Ishikawa (cell line): ENCODE measurements at regions not wholly inside any gene's neighbourhood (a gene's known extent, or its start where the extent isn't known, plus 50 kb on each side); places are given as distances from the start of the nearest gene placed in this dataset.

Experiments used
- CEBPB ChIP-seq: IDR thresholded peaks from 2 replicates; pipeline ENCODE4 v1.6.1; 2012
- CREB1 ChIP-seq: IDR thresholded peaks from 2 replicates; pipeline ENCODE4 v1.6.1; 2012; ENCODE audit warnings: low read depth
- EGR1 ChIP-seq: IDR thresholded peaks from 2 replicates; pipeline ENCODE4 v1.6.1; 2012
- EP300 ChIP-seq: IDR thresholded peaks from 2 replicates; pipeline ENCODE4 v1.6.1; 2012; ENCODE audit warnings: borderline replicate concordance
- FOXM1 ChIP-seq: IDR thresholded peaks from 2 replicates; pipeline ENCODE4 v1.6.1; 2012; ENCODE audit warnings: low read depth, borderline replicate concordance
- MAX ChIP-seq: IDR thresholded peaks from 2 replicates; pipeline ENCODE4 v1.6.1; 2012
- NFIC ChIP-seq: IDR thresholded peaks from 2 replicates; pipeline ENCODE4 v1.6.1; 2012
- RAD21 ChIP-seq: IDR thresholded peaks from 2 replicates; pipeline ENCODE4 v1.6.1; 2012; ENCODE audit warnings: low read depth
- REST ChIP-seq: IDR thresholded peaks from 2 replicates; pipeline ENCODE4 v1.6.1; 2012; ENCODE audit warnings: low read depth, mild to moderate bottlenecking
- TAF1 ChIP-seq: IDR thresholded peaks from 2 replicates; pipeline ENCODE4 v1.6.1; 2012; ENCODE audit warnings: low read depth, mild to moderate bottlenecking
- TCF12 ChIP-seq: IDR thresholded peaks from 2 replicates; pipeline ENCODE4 v1.6.1; 2012; ENCODE audit warnings: low read depth
- TEAD4 ChIP-seq: IDR thresholded peaks from 2 replicates; pipeline ENCODE4 v1.6.1; 2012
- USF1 ChIP-seq: IDR thresholded peaks from 2 replicates; pipeline ENCODE4 v1.6.1; 2012
- YY1 ChIP-seq: IDR thresholded peaks from 2 replicates; pipeline ENCODE4 v1.6.1; 2012; ENCODE audit warnings: low read depth
- ZBTB7A ChIP-seq: IDR thresholded peaks from 2 replicates; pipeline ENCODE4 v1.6.1; 2012; ENCODE audit warnings: low read depth

GRCh38 chr5:60455589-60455988 is 244.4 kb downstream of the DEPDC1B start:
- TF ChIP-seq TCF12 (no peak), FOXM1 (no peak), RAD21 (no peak), EP300 (no peak), EGR1 (no peak), CREB1 (no peak), TEAD4 (no peak), YY1 (no peak), REST (no peak), ZBTB7A (no peak), NFIC (no peak), MAX (no peak), USF1 (no peak), TAF1 (no peak), CEBPB (no peak)

GRCh38 chr5:60453186-60453976 is 246.6 kb downstream of the DEPDC1B start:
- no peak for TF ChIP-seq TCF12
- TF ChIP-seq RAD21 = no peak
- TF ChIP-seq ZBTB7A = no peak
- no peak for TF ChIP-seq CEBPB
- no peak for TF ChIP-seq NFIC
- TF ChIP-seq USF1 = no peak
- no peak for TF ChIP-seq MAX
- no peak for TF ChIP-seq TAF1
- no peak for TF ChIP-seq TEAD4
- TF ChIP-seq EGR1 = no peak
- no peak for TF ChIP-seq FOXM1
- TF ChIP-seq REST = no peak
- no peak for TF ChIP-seq YY1
- no peak for TF ChIP-seq CREB1
- TF ChIP-seq EP300 = no peak

GRCh38 chr5:60448600-60448999 is 251.4 kb downstream of the DEPDC1B start:
- TF ChIP-seq TCF12 (no peak), MAX (no peak), ZBTB7A (no peak), NFIC (no peak), EP300 (no peak), CREB1 (no peak), USF1 (no peak), TAF1 (no peak), RAD21 (no peak), FOXM1 (no peak)

- TF ChIP-seq TAF1 (no peak), FOXM1 (no peak), EGR1 (no peak), TCF12 (no peak), CREB1 (no peak), REST (no peak), NFIC (no peak), RAD21 (no peak), MAX (no peak), USF1 (no peak), YY1 (no peak), ZBTB7A (no peak), TEAD4 (no peak)
Measured at GRCh38 chr5:60447488-60447920, 252.5 kb downstream of the DEPDC1B start.
